Kidney (tissue), 13 donors: ENCODE measurements at regions not wholly inside any gene's neighbourhood (a gene's known extent, or its start where the extent isn't known, plus 50 kb on each side); places are given as distances from the start of the nearest gene placed in this dataset.

ENCODE experiments used
- DNase-seq, 5 donors: peaks; one replicate each; pipeline ENCODE4 v3.0.0-alpha.2; 2013 to 2020
- FAIRE-seq: peaks from 2 replicates; lab custom pipeline; 2012; peaks lifted over from hg19 to GRCh38; lab: Jason Lieb, UNC
- H3K27ac ChIP-seq, 2 donors: one replicate each; pipeline ENCODE4 v1.7.0; 2013; ENCODE audit warnings: low read depth in 2 of 2, low read length in 2 of 2, inconsistent platforms in 1 of 2
- H3K27me3 ChIP-seq: one replicate; pipeline ENCODE4 v1.7.1; 2013; ENCODE audit warnings: low read length, inconsistent platforms; ENCODE audit not compliant: control insufficient read depth, insufficient read depth
- H3K36me3 ChIP-seq, 3 donors: one replicate each; pipeline versions ENCODE4 v1.7.0 to v1.7.1; 2013; ENCODE audit warnings: low read length in 3 of 3, control low read depth in 1 of 3, inconsistent platforms in 1 of 3; ENCODE audit not compliant: insufficient read depth in 3 of 3, control insufficient read depth in 2 of 3
- H3K4me1 ChIP-seq, 3 donors: one replicate each; pipeline versions ENCODE4 v1.7.0 to v1.7.1; 2013; ENCODE audit warnings: low read length in 3 of 3, inconsistent platforms in 1 of 3, low read depth in 1 of 3; ENCODE audit not compliant: control insufficient read depth in 2 of 3, insufficient read depth in 2 of 3
- H3K4me3 ChIP-seq, 3 donors: one replicate each; pipeline versions ENCODE4 v1.7.0 to v1.8.1; 2013; ENCODE audit warnings: low read length in 3 of 3, control low read depth in 1 of 3, inconsistent platforms in 1 of 3
- H3K9ac ChIP-seq, 3 donors: one replicate each; pipeline versions ENCODE4 v1.7.0 to v1.7.1; 2013; ENCODE audit warnings: low read length in 3 of 3, control low read depth in 1 of 3, inconsistent platforms in 1 of 3
- H3K9me3 ChIP-seq, 3 donors: one replicate each; pipeline versions ENCODE4 v1.7.0 to v1.7.1; 2013; ENCODE audit warnings: low read length in 3 of 3, control low read depth in 1 of 3, inconsistent platforms in 1 of 3; ENCODE audit not compliant: control insufficient read depth in 2 of 3, insufficient read depth in 1 of 3
- CTCF ChIP-seq: IDR thresholded peaks from 3 replicates; pipeline ENCODE4 v1.5.1; 2012; ENCODE audit warnings: mild to moderate bottlenecking, moderate library complexity, borderline replicate concordance; ENCODE audit not compliant: insufficient read depth; ENCODE audit errors: extremely low read depth
- intact Hi-C: fragments of 100-400 bp; cut with DNase I; formaldehyde crosslinking; loops from one replicate; pipeline ENCODE4 v1.11.1; 2022
- donor health status: control.
- donor health status: control.
- donor health status: control.
- donor health status: control.
- donor health status: control.
- donor health status: DM: yes; HTN: yes; CAD: no.
- donor health status: Normal renal cell carcinoma (clear cell type).

- DNase-seq (peak in 4 of 5 donors; percentile 57 to 68 (median 66)), FAIRE-seq (no peak)
- H3K9ac ChIP-seq: no peak overlapping the region
- H3K27ac ChIP-seq: no peak overlapping the region
- no peaks in the 10 kb centered on the region for H3K9me3 ChIP-seq
- intact Hi-C loops: no loop called here
- H3K4me3 ChIP-seq: no peak overlapping the region
- no peaks in the 10 kb centered on the region for H3K36me3 ChIP-seq
- H3K27me3 ChIP-seq: no peaks in the 10 kb centered on the region
- no peak for TF ChIP-seq CTCF
- H3K4me1 ChIP-seq: no peaks in the 10 kb centered on the region
These were observed 238.1 kb downstream of the LPIN1 start for GRCh38 chr2:11984316-11985158.

- no peak for TF ChIP-seq CTCF
- Histone ChIP-seq H3K9me3 (no peaks in the 10 kb centered on the region), H3K27me3 (no peaks in the 10 kb centered on the region), H3K4me1 (no peaks in the 10 kb centered on the region), H3K4me3 (no peak overlapping the region), H3K9ac (no peak overlapping the region), H3K36me3 (no peaks in the 10 kb centered on the region), H3K27ac (no peak overlapping the region)
- no peak for DNase-seq
- no peak for FAIRE-seq
- intact Hi-C loops: no loop called here
These were observed 239.6 kb downstream of the LPIN1 start for GRCh38 chr2:11985817-11986566.

GRCh38 chr2:11987151-11987550, 240.7 kb downstream of the LPIN1 start:
- TF ChIP-seq CTCF: no peak
- H3K36me3 ChIP-seq: no peaks in the 10 kb centered on the region
- intact Hi-C loops: no loop called here

More at GRCh38 chr2:11987151-11987550, 240.7 kb downstream of the LPIN1 start:
- no peak overlapping the region for H3K9ac ChIP-seq
- H3K27me3 ChIP-seq: no peaks in the 10 kb centered on the region
- no peak overlapping the region for H3K27ac ChIP-seq
- FAIRE-seq (no peak), DNase-seq (no peak)
- H3K4me3 ChIP-seq: no peak overlapping the region
- no peaks in the 10 kb centered on the region for H3K9me3 ChIP-seq
- no peaks in the 10 kb centered on the region for H3K4me1 ChIP-seq
